HCT116 (cell line): ENCODE measurements at regions not wholly inside any gene's neighbourhood (a gene's known extent, or its start where the extent isn't known, plus 50 kb on each side); places are given as distances from the start of the nearest gene placed in this dataset.

Experiments used
- ATAC-seq: fragments of 200-7000 bp; cut with Tn5 transposase; 2 replicates; pipeline ENCODE4 v1.9.1; 2020; ENCODE audit warnings: mild to moderate bottlenecking, moderate library complexity
- BruUV-seq: library from RNA; stranded (reverse); fragments of 400-500 nt; replicated peaks from 2 replicates; lab custom pipeline; 2021; lab: Mats Ljungman, UMichigan
- CTCF ChIA-PET: fragments of 300-600 bp; sonication (Branson Sonifier 250); formaldehyde crosslinking; loops from one replicate; lab custom pipeline; 2021; ENCODE audit warnings: antibody characterized with exemption; lab: Charles Lee
- POLR2A ChIA-PET: fragments of 300-600, 350-600 bp; sonication (Branson Sonifier 250); formaldehyde crosslinking; loops from one replicate; lab custom pipeline; 2021; ENCODE audit warnings: antibody characterized with exemption; lab: Charles Lee
- RAD21 ChIA-PET, 2 experiments: fragments of 300-600 bp; sonication (Branson Sonifier 250); formaldehyde crosslinking; loops; one replicate each; lab custom pipeline; 2023; ENCODE audit warnings: low total read pairs in 2 of 2; ENCODE audit not compliant: uncharacterized antibody in 2 of 2, unreplicated experiment in 2 of 2, low non-redundant PET in 1 of 2; lab: Charles Lee
- DNase-seq: peaks from one replicate; pipeline ENCODE4 v3.0.0-alpha.2; 2010; ENCODE audit warnings: low read depth, low spot score
- H2AFZ ChIP-seq: fragments of 200-600 bp; shearing (Covaris generic), sonication (generic); 2 replicates; pipeline ENCODE4 v1.6.1; 2017; ENCODE audit warnings: low read depth, mixed run types, mixed read lengths, antibody characterized with exemption, low read length; ENCODE audit not compliant: poor library complexity, severe bottlenecking
- H3K27ac ChIP-seq: 2 replicates; pipeline ENCODE4 v1.5.1; 2012; ENCODE audit warnings: low read depth, low read length
- H3K27me3 ChIP-seq: fragments of 200-600 bp; sonication (generic); 2 replicates; pipeline ENCODE4 v1.6.1; 2016; ENCODE audit warnings: mixed run types, low read length, mixed read lengths; ENCODE audit not compliant: insufficient read depth
- H3K36me3 ChIP-seq, 2 experiments: fragments of 200-500 bp in 1 of 2; fragments of 200-600 bp in 1 of 2; sonication (Bioruptor generic) in 1 of 2; sonication (generic) in 1 of 2; 2 replicates each; pipeline versions ENCODE4 v1.5.1 to v1.6.1; 2014 to 2016; ENCODE audit warnings: low read length in 2 of 2, inconsistent platforms in 1 of 2, mixed read lengths in 1 of 2, mixed run types in 1 of 2; ENCODE audit not compliant: insufficient read depth in 2 of 2, control insufficient read depth in 1 of 2
- H3K4me1 ChIP-seq, 2 experiments: fragments of 200-600 bp in 1 of 2; sonication (generic) in 1 of 2; 2 replicates each; pipeline versions ENCODE4 v1.5.1 to v1.6.1; 2012 to 2017; ENCODE audit warnings: low read length in 2 of 2, inconsistent platforms in 1 of 2, mild to moderate bottlenecking in 1 of 2, mixed read lengths in 1 of 2, mixed run types in 1 of 2, moderate library complexity in 1 of 2; ENCODE audit not compliant: insufficient read depth in 2 of 2, control insufficient read depth in 1 of 2
- H3K4me2 ChIP-seq: fragments of 200-600 bp; sonication (generic); 2 replicates; pipeline ENCODE4 v1.6.1; 2017; ENCODE audit warnings: mixed run types, low read length, mixed read lengths
- H3K4me3 ChIP-seq, 2 experiments: fragments of 200-600 bp in 1 of 2; sonication (generic) in 1 of 2; replicated peaks in 1 of 2; 2 replicates each; pipeline ENCODE4 v1.5.1; 2011 to 2016; ENCODE audit warnings: low read length in 2 of 2, control low read depth in 1 of 2, low read depth in 1 of 2, mild to moderate bottlenecking in 1 of 2, mixed read lengths in 1 of 2, mixed run types in 1 of 2
- H3K79me2 ChIP-seq: fragments of 200-600 bp; sonication (generic); 2 replicates; pipeline ENCODE4 v1.6.1; 2017; ENCODE audit warnings: mild to moderate bottlenecking, mixed run types, low read length, moderate library complexity, mixed read lengths; ENCODE audit not compliant: insufficient read depth
- H3K9ac ChIP-seq: fragments of 200-600 bp; sonication (generic); 2 replicates; pipeline ENCODE4 v1.6.1; 2016; ENCODE audit warnings: low read length, mixed read lengths
- H3K9me2 ChIP-seq: fragments of 200-600 bp; sonication (generic), shearing (Covaris generic); 2 replicates; pipeline ENCODE4 v1.6.1; 2017; ENCODE audit warnings: mixed run types, mild to moderate bottlenecking, moderate library complexity; ENCODE audit not compliant: insufficient read depth
- H3K9me3 ChIP-seq, 2 experiments: fragments of 200-500 bp in 1 of 2; fragments of 200-600 bp in 1 of 2; sonication (Bioruptor generic) in 1 of 2; sonication (generic) in 1 of 2; 2 replicates each; pipeline ENCODE4 v1.6.1; 2014 to 2017; ENCODE audit warnings: low read length in 2 of 2, mixed read lengths in 2 of 2, inconsistent platforms in 1 of 2, low read depth in 1 of 2, mild to moderate bottlenecking in 1 of 2, mixed run types in 1 of 2, moderate library complexity in 1 of 2; ENCODE audit not compliant: control insufficient read depth in 1 of 2, insufficient read depth in 1 of 2
- H4K20me1 ChIP-seq: fragments of 200-600 bp; sonication (generic), shearing (Covaris generic); 2 replicates; pipeline ENCODE4 v1.6.1; 2017; ENCODE audit warnings: mixed run types, mild to moderate bottlenecking, moderate library complexity; ENCODE audit not compliant: insufficient read depth
- CBX3 ChIP-seq: IDR thresholded peaks from 2 replicates; pipeline ENCODE4 v1.6.1; 2012; ENCODE audit warnings: low read depth
- EGR1 ChIP-seq: IDR thresholded peaks from 2 replicates; pipeline ENCODE4 v1.6.1; 2012; ENCODE audit warnings: low read depth
- EZH2 ChIP-seq: fragments of 200-600 bp; sonication (generic); IDR thresholded peaks from 2 replicates; pipeline ENCODE4 v1.6.1; 2017; ENCODE audit warnings: antibody characterized with exemption, mixed run types
- EZH2phosphoT487 ChIP-seq: fragments of 200-600 bp; IDR thresholded peaks from 2 replicates; pipeline ENCODE4 v1.6.1; 2018; ENCODE audit warnings: antibody characterized with exemption, borderline replicate concordance
- JUND ChIP-seq: IDR thresholded peaks from 2 replicates; pipeline ENCODE4 v1.6.1; 2012
- POLR2AphosphoS5 ChIP-seq: IDR thresholded peaks from 2 replicates; pipeline ENCODE4 v1.6.1; 2011; ENCODE audit warnings: mild to moderate bottlenecking, low read depth, low read length, moderate library complexity
- SIN3A ChIP-seq: IDR thresholded peaks from 2 replicates; pipeline ENCODE4 v1.6.1; 2012; ENCODE audit warnings: low read depth
- SP1 ChIP-seq: IDR thresholded peaks from 2 replicates; pipeline ENCODE4 v1.6.1; 2012; ENCODE audit warnings: low read depth
- TCF7L2 ChIP-seq: IDR thresholded peaks from 2 replicates; pipeline ENCODE4 v1.7.0; 2011; ENCODE audit warnings: borderline replicate concordance, inconsistent platforms; ENCODE audit not compliant: insufficient read depth, insufficient read length; ENCODE audit errors: extremely low read depth
- YY1 ChIP-seq: IDR thresholded peaks from 2 replicates; pipeline ENCODE4 v1.6.1; 2011; ENCODE audit warnings: low read length, low read depth, moderate library complexity, mild to moderate bottlenecking; ENCODE audit not compliant: insufficient replicate concordance; ENCODE audit errors: extremely low read depth
- ZBTB33 ChIP-seq: IDR thresholded peaks from 2 replicates; pipeline ENCODE4 v1.6.1; 2011; ENCODE audit warnings: mild to moderate bottlenecking, low read length, moderate library complexity; ENCODE audit not compliant: insufficient replicate concordance; ENCODE audit errors: extremely low read depth
- ZFX ChIP-seq: fragments of 450-650 bp; IDR thresholded peaks from 2 replicates; pipeline ENCODE4 v1.6.1; 2017
- ZNF274 ChIP-seq: fragments of 200-500 bp; sonication (Bioruptor generic); IDR thresholded peaks from 2 replicates; pipeline ENCODE4 v1.6.1; 2014; ENCODE audit warnings: mild to moderate bottlenecking, low read depth, low read length, inconsistent platforms
- intact Hi-C: fragments of 100-400 bp; cut with micrococcal nuclease; formaldehyde crosslinking; loops from 2 replicates; pipeline ENCODE4 v1.10.0; 2022
- TF ChIP-seq, protein P1 (sequence below): IDR thresholded peaks from 2 replicates; pipeline ENCODE4 v1.6.1; 2012; ENCODE audit warnings: low read depth
- TF ChIP-seq, protein P2 (sequence below), 3 experiments: fragments of 200-600 bp in 1 of 3; sonication (generic) in 1 of 3; IDR thresholded peaks in 2 of 3; conservative IDR thresholded peaks in 1 of 3; 2 replicates each; pipeline ENCODE4 v1.5.1; 2012 to 2017; ENCODE audit warnings: low read depth in 2 of 3, low read length in 2 of 3, antibody characterized with exemption in 1 of 3, borderline replicate concordance in 1 of 3, control low read depth in 1 of 3, mild to moderate bottlenecking in 1 of 3, mixed read lengths in 1 of 3, mixed run types in 1 of 3, moderate library complexity in 1 of 3; ENCODE audit not compliant: insufficient read depth in 1 of 3

GRCh38 chr1:214224611-214225354 is 56.2 kb upstream of the SMYD2 start:
- intact Hi-C loops, result no loop called here
- Histone ChIP-seq H4K20me1 (no peaks in the 10 kb centered on the region), H3K4me3 (no peak overlapping the region), H2AFZ (no peak overlapping the region), H3K9me3 (no peaks in the 10 kb centered on the region), H3K27me3 (peaks cover 4% of the 10 kb centered on the region), H3K36me3 (no peaks in the 10 kb centered on the region), H3K79me2 (no peaks in the 10 kb centered on the region), H3K27ac (no peak overlapping the region)
- ChIA-PET CTCF (interaction anchor here (1.2 to 1.3 kb wide), 2 partner anchors 107 to 108 kb away, joined by 3 read pairs; no protein-coding TSS in a partner anchor), POLR2A (no interaction called here), RAD21 (no interaction called here)
- ATAC-seq, result no peak
- no TSS peak for BruUV-seq
- no peak for TF ChIP-seq EZH2phosphoT487
- no peak for TF ChIP-seq SP1
- TF ChIP-seq EZH2, result no peak
- TF ChIP-seq SIN3A, result no peak
- TF ChIP-seq, protein P1, sequence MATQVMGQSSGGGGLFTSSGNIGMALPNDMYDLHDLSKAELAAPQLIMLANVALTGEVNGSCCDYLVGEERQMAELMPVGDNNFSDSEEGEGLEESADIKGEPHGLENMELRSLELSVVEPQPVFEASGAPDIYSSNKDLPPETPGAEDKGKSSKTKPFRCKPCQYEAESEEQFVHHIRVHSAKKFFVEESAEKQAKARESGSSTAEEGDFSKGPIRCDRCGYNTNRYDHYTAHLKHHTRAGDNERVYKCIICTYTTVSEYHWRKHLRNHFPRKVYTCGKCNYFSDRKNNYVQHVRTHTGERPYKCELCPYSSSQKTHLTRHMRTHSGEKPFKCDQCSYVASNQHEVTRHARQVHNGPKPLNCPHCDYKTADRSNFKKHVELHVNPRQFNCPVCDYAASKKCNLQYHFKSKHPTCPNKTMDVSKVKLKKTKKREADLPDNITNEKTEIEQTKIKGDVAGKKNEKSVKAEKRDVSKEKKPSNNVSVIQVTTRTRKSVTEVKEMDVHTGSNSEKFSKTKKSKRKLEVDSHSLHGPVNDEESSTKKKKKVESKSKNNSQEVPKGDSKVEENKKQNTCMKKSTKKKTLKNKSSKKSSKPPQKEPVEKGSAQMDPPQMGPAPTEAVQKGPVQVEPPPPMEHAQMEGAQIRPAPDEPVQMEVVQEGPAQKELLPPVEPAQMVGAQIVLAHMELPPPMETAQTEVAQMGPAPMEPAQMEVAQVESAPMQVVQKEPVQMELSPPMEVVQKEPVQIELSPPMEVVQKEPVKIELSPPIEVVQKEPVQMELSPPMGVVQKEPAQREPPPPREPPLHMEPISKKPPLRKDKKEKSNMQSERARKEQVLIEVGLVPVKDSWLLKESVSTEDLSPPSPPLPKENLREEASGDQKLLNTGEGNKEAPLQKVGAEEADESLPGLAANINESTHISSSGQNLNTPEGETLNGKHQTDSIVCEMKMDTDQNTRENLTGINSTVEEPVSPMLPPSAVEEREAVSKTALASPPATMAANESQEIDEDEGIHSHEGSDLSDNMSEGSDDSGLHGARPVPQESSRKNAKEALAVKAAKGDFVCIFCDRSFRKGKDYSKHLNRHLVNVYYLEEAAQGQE, result no peak
- TF ChIP-seq ZNF274, result no peak
- no peak for TF ChIP-seq EGR1
- no peak for TF ChIP-seq POLR2AphosphoS5
- no peak for TF ChIP-seq TCF7L2
- no peak for TF ChIP-seq YY1
- no peak for TF ChIP-seq JUND
- no peak for TF ChIP-seq ZFX
- TF ChIP-seq, protein P2, sequence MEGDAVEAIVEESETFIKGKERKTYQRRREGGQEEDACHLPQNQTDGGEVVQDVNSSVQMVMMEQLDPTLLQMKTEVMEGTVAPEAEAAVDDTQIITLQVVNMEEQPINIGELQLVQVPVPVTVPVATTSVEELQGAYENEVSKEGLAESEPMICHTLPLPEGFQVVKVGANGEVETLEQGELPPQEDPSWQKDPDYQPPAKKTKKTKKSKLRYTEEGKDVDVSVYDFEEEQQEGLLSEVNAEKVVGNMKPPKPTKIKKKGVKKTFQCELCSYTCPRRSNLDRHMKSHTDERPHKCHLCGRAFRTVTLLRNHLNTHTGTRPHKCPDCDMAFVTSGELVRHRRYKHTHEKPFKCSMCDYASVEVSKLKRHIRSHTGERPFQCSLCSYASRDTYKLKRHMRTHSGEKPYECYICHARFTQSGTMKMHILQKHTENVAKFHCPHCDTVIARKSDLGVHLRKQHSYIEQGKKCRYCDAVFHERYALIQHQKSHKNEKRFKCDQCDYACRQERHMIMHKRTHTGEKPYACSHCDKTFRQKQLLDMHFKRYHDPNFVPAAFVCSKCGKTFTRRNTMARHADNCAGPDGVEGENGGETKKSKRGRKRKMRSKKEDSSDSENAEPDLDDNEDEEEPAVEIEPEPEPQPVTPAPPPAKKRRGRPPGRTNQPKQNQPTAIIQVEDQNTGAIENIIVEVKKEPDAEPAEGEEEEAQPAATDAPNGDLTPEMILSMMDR (IDR thresholded peaks at IDR 0.05 in 2 of 3, conservative IDR thresholded peaks at IDR 0.05 in 1 of 3; ENCODE audit: borderline replicate concordance in 1 of 3, insufficient read depth in 1 of 3, low read depth in 2 of 3, low read length in 2 of 3), result no peak
- TF ChIP-seq ZBTB33, result no peak
- TF ChIP-seq CBX3, result no peak
- TF ChIP-seq, all 23 proteins: peak for 0
- no peak for DNase-seq
- Histone ChIP-seq H3K9me2 (no peaks in the 10 kb centered on the region), H3K9ac (no peak overlapping the region), H3K4me1 (no peaks in the 10 kb centered on the region), H3K4me2 (no peak overlapping the region)
